GM18909 (cell line): ENCODE measurements at regions not wholly inside any gene's neighbourhood (a gene's known extent, or its start where the extent isn't known, plus 50 kb on each side); places are given as distances from the start of the nearest gene placed in this dataset.
A peak's percentile ranks its signal among the peaks of the same experiment; 100 is the strongest.
"Not testable (repeated sequence)": the region's sequence is repeated elsewhere in the genome, so short reads cannot be mapped to it uniquely, and the experiment has no call there.

Experiments
- ATAC-seq: cut with Tn5 transposase; IDR thresholded peaks from one replicate; pipeline ENCODE4 v1.9.1; 2021; ENCODE audit warnings: mild to moderate bottlenecking; ENCODE audit not compliant: unreplicated experiment, poor library complexity

- ATAC-seq: no peak
Measured at GRCh38 chr6:12602951-12603672, 113.5 kb upstream of the PHACTR1 start.

DNA sequence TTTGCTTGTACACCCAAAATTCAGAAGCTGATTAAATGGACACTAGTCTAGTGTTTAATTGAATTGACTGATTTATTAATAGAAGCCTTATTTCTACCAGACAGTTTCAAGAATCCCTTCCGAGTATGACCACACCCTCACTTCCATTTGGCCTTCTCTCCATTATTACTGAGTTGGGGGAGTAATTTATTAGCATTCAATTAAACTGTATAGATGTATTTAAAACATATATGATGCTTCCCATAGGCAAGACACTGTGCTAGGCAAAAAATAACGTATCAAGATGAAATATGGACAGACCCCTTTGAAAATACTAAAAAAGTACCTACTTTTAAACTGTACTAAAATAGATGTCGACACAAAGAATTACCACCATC is 112.9 kb upstream of the PHACTR1 start:
- no peak for ATAC-seq

DNA sequence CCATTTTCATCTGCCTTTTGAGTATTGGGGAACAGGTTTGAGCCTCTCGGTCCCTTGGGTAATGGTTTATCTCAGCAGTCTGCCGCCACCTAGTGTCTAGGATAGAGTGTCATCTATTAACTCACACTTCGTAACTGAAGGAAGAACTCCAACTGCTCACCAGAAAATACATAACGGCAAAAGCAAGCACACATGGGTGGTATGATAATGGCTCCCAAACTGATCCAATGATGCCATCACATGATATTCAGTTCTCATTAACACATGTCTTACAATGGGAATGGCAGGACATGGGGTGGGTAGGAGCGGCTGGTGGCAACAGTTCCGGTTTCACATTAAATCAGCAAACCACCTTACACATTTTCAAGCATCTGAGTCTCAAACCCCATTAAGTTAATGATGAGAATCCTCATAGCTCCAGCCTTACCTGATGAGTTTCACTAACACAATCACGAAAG is 110.7 kb upstream of the PHACTR1 start:
- ATAC-seq: peak; percentile 45

GRCh38 chr6:12606616-12607015 is 110.0 kb upstream of the PHACTR1 start:
- no peak for ATAC-seq

GRCh38 chr6:12608016-12608860 is 108.3 kb upstream of the PHACTR1 start:
- ATAC-seq: peak; percentile 71

GRCh38 chr6:12608874-12609273 is 107.7 kb upstream of the PHACTR1 start:
- peak; percentile 39 for ATAC-seq

- no peak for ATAC-seq
Measured at GRCh38 chr6:12609751-12610150, 106.8 kb upstream of the PHACTR1 start.

DNA sequence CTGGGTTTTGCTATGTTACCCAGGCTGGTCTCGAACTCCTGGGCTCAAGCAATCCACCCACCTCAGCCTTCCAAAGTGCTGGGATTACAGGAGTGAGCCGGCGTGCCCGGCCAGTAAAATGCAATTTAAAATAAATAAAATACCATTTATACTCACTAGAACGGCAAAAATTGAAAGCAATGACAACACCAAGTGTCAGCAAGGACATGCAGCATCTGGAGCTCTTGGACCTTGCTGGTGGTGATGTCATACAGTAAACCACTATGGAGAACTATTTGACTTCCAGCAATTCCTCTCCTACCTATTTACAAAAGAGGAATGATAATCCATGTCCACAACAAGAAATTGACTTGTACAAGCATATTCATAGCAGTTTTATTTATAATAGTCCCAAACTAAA is 105.7 kb upstream of the PHACTR1 start:
- no peak for ATAC-seq

DNA sequence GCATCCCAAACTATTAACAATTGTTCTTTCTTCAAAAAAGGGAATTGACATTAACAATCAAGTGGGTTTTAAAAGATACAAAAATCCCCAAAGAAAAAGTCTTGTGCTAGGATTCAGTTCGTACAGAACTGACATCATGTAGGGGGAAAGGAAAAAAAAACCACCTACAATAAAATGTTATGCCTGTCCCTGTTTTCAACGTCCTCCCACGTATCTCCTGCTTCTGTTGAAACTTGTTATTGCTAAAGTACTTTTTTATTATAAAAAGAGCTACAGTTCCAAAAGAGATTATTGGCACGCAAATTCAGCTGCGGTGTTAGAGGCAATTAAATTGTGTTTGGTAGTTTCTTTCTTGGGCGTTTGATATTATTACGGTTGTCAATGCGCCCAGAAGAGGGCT is 102.8 kb upstream of the PHACTR1 start:
- ATAC-seq: no peak

DNA sequence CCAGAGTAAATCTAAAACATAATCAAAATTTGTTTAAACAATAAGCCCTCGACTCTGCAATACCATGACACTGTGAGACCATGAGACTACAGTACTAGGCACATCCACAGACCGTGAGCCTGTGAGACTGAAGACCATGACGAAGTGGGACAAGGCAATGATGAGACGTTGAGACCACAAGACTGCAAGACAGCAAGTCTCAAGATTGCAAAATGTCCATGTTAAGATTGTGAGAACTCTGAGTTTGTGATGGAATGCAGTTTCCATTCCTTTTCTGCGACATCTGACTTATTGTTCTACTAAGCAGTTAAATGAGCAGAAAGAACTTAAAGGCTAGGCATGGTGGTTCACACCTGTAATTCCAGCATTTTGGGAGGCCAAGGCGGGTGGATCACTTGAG is 102.1 kb upstream of the PHACTR1 start:
- ATAC-seq: no peak

GRCh38 chr6:12618296-12618695 is 98.3 kb upstream of the PHACTR1 start:
- no peak for ATAC-seq

DNA sequence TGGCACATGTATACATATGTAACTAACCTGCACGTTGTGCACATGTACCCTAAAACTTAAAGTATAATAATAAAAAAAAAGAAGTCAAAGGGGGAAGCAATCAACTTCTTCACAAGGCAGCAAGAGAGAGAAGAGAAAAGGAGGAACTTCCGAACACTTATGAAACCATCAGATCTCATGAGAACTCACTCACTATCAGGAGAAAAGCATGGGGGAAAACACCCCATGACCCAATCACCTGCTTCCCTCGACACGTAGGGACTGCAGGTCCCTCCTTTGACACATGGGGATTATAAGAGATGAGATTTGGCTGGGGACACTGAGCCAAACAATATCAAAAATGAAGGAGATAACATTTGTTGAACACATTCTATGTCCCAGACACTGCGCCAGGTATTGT is 94.8 kb upstream of the PHACTR1 start:
- no peak for ATAC-seq

DNA sequence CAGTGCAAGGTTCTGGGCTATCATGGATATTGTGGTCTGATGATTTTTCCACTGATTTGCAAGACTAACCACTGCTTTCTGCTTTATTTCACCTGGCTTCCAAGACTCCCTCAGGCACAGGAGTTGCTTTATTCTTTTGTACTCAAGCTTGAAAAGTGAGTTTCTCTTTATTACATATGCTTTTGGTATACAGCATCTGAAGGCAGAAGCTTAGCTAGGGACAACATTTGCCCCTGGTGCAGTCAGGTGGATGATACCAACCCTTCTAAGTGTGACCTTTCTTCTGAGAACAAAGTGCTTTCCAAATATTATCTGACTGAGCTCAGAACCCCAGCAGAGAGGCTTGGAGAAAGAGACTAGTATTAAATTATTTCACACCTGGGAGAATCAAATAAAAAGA is 94.0 kb upstream of the PHACTR1 start:
- no peak for ATAC-seq

DNA sequence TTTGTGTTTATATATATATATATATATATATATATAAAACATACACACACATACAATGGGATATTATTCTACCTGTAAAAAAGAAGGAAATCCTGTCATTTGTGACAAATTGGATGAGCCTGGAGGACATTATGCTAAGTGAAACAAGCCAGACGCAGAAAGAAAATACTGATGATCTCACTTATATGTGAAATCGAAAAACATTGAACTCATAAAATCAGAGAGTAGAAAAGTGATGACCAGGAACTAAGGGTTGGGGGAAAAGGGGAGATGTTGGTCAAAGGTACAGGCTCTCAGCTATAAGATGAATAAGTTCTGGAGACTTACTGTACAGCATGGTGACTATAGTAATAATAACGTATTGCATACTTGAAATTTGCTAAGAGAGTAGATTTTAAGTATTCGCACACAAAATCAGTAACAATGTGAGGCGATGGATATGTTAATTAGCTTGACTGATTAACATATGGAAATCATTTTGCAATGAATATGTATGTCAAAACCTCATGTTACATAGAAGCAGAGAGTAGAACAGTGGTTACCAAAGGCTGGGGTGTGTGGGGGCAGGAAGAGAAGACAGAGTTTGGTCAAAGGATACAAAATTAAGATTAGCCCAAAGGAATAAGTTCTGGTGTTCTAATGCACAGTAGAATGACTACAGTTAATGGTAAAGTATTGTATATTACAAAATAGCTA is 92.3 kb upstream of the PHACTR1 start:
- ATAC-seq: no peak

- no peak for ATAC-seq
Measured at GRCh38 chr6:12627053-12627452, 89.5 kb upstream of the PHACTR1 start.

- no peak for ATAC-seq
Measured at GRCh38 chr6:12628327-12628726, 88.2 kb upstream of the PHACTR1 start.

DNA sequence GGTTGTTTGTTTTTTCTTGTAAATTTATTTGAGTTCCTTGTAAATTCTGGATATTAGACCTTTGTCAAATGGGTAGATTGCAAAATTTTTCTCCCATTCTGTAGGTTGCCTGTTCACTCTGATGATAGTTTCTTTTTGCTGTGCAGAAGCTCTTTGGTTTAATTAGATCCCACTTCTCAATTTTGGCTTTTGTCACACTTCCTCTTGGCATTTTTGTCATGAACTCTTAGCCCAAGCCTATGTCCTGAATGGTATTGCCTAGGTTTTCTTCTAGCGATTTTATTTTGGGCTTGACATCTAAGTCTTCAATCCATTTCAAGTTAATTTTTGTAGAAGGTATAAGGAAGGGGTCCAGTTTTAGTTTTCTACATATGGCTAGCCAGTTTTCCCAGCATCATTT is 82.8 kb upstream of the PHACTR1 start:
- not testable (repeated sequence) for ATAC-seq

- ATAC-seq: no peak
Measured at GRCh38 chr6:12635375-12635774, 81.2 kb upstream of the PHACTR1 start.

- no peak for ATAC-seq
Measured at GRCh38 chr6:12635813-12636212, 80.8 kb upstream of the PHACTR1 start.

DNA sequence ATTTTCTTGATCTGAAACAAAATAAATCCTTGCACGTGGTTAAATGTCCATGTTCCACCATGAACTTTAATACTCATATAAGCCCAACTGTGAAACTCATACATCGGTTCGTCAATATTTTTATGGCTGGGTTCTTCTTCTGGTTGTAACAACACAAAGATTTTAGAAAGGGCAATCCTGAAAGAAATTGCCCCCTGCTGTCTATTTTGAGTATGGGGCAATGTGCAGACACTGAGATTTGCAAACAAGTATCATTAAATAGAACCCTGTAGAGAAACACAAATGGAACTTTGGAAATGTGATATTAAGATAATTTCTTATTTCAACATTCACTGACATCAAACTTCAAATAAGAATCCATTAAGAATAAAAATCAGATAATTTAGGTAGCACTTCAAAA is 80.2 kb upstream of the PHACTR1 start:
- no peak for ATAC-seq

DNA sequence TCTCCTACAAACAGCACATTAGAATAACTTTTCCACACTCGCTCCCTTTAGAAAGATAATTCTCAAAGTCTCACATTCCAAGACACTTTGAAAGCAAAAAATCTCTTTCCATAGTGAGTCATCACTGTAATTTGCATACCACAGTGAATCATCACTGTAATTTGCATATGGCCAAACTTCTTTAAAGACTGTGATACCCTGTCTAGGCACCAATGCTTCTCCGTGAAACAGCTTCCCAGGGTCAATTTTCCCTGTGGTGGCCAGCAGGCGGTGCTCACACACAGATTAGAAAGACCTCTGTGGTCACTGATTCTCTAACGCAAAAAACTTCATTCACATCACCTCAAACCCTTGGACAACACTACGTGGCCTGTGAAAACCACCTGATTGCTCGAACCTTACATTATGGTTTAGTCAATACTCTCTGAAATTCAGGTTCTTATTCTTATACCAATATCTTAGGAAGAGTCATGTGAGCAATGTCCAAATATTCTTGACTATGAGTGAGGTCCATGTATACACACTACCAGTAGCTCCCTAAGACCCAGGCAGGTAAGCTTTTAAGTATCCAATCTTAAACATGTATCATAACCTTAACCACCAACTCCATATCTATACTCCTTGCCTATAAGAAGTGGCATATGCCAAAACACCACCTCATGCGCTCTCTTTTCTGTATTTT is 78.5 kb upstream of the PHACTR1 start:
- no peak for ATAC-seq
